PC-9 (cell line): ENCODE measurements at regions not wholly inside any gene's neighbourhood (a gene's known extent, or its start where the extent isn't known, plus 50 kb on each side); places are given as distances from the start of the nearest gene placed in this dataset.

ENCODE experiments used
- CTCF ChIP-seq: fragments of 200-600 bp; sonication (generic); conservative IDR thresholded peaks from 2 replicates; pipeline ENCODE4 v1.6.1; 2017; ENCODE audit warnings: mixed run types, antibody characterized with exemption, mild to moderate bottlenecking, moderate library complexity
- EZH2 ChIP-seq: fragments of 200-600 bp; sonication (generic); IDR thresholded peaks from 2 replicates; pipeline ENCODE4 v1.8.0; 2017; ENCODE audit warnings: antibody characterized with exemption, low read depth

DNA sequence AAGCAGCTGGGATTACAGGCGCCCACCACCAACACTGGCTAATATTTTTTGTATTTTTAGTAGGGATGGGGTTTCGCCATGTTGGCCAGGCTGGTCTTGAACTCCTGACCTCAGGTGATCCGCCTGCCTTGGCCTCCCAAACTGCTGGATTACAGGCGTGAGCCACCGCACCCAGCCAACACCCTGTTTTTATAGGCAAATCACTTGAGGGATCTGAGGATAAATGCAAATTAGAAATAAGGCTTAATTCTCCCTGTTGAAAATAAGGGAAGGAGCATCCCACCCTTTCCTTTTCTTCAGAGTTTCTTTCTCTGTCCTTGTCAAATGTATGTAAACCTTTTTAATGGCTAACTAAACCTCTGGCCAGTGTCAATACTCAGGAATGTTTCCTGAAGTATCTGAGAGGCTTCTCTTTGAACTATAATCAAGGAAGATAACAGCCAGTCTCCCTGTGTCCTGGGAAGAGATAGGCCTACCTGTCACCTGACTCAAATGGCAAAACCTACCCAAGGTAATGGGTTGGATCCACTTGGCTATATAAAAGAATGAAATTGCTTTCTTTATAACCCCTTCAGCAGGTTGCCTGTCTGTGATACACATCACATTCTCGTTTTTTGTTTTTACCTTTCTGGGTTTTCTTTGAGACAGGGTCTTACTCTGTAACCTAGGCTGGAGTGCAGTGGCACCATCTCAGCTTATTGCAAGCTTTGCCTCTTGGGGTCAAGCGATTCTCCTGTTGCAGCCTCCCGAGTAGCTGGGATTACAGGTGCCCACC, 64.5 kb upstream of the TNFAIP3 start:
- TF ChIP-seq CTCF (no peak), EZH2 (no peak)
